IPS-15b (cell line): ENCODE measurements at regions not wholly inside any gene's neighbourhood (a gene's known extent, or its start where the extent isn't known, plus 50 kb on each side); places are given as distances from the start of the nearest gene placed in this dataset.

Experiments used
- H3K27me3 ChIP-seq: one replicate; pipeline ENCODE4 v1.6.1; 2013; ENCODE audit warnings: low read length; ENCODE audit not compliant: control insufficient read depth, insufficient read depth
- H3K36me3 ChIP-seq: one replicate; pipeline ENCODE4 v1.6.1; 2013; ENCODE audit warnings: low read length; ENCODE audit not compliant: control insufficient read depth, insufficient read depth
- H3K4me1 ChIP-seq: one replicate; pipeline ENCODE4 v1.6.1; 2013; ENCODE audit warnings: mild to moderate bottlenecking, low read length; ENCODE audit not compliant: control insufficient read depth, insufficient read depth
- H3K4me3 ChIP-seq: one replicate; pipeline ENCODE4 v1.5.1; 2013; ENCODE audit warnings: low read depth, low read length
- H3K9ac ChIP-seq: one replicate; pipeline ENCODE4 v1.6.1; 2013; ENCODE audit warnings: low read depth, mild to moderate bottlenecking, low read length
- H3K9me3 ChIP-seq: one replicate; pipeline ENCODE4 v1.6.1; 2013; ENCODE audit warnings: mild to moderate bottlenecking, low read length; ENCODE audit not compliant: control insufficient read depth, insufficient read depth

- H3K36me3 ChIP-seq: no peaks in the 10 kb centered on the region
Observed at GRCh38 chr1:96478228-96478627, 243.4 kb upstream of the PTBP2 start.

DNA sequence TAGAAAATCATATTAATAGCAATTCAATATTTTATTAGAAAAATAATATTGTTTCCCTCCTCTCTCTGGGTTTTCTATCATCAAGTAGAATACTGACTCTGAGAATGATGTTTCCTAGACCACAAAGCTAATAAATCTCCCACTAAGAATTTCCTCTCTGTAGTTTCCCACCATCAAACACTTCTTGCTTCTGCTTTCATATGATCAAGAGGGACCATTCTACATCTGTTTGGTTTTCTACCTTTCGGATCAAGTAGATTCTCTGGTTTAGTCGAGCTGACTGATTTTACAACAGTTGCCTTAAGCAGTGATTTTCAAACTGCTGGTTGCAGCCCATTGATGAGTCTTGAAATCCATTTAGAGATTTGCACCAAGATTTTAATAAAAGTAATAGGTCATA, 240.2 kb upstream of the PTBP2 start:
- H3K9ac ChIP-seq: no peak overlapping the region
- H3K4me3 ChIP-seq: no peak overlapping the region
- peaks cover 51% of the 10 kb centered on the region for H3K27me3 ChIP-seq
- no peaks in the 10 kb centered on the region for H3K9me3 ChIP-seq
- no peaks in the 10 kb centered on the region for H3K36me3 ChIP-seq
- H3K4me1 ChIP-seq: peaks cover 8% of the 10 kb centered on the region

More at GRCh38 chr1:96478228-96478627, 243.4 kb upstream of the PTBP2 start:
- H3K4me3 ChIP-seq: no peak overlapping the region
- peaks cover 81% of the 10 kb centered on the region for H3K27me3 ChIP-seq
- H3K4me1 ChIP-seq: peaks cover 24% of the 10 kb centered on the region
- H3K9me3 ChIP-seq: no peaks in the 10 kb centered on the region
- no peak overlapping the region for H3K9ac ChIP-seq

DNA sequence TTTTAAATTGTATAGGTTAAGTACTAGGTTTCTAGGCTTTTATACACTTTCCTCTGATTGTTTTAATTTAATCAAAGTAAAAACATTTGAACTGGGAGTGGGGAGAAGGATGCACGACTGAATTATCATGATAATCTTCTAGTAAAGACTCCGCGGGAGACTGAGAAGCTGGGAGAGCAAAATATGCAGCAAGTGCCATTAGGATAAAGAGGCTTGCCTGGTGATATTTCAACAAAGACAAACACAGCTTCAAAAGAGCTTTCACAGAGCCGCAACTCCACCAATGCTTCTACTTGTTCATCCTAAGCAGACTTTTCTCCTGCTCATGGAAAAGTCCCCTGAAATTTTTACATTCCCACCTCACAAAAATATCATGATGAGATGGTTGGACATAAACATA, 239.0 kb upstream of the PTBP2 start:
- Histone ChIP-seq H3K9ac (no peak overlapping the region), H3K36me3 (no peaks in the 10 kb centered on the region), H3K4me1 (peaks cover 8% of the 10 kb centered on the region), H3K4me3 (no peak overlapping the region), H3K27me3 (peaks cover 39% of the 10 kb centered on the region), H3K9me3 (no peaks in the 10 kb centered on the region)

DNA sequence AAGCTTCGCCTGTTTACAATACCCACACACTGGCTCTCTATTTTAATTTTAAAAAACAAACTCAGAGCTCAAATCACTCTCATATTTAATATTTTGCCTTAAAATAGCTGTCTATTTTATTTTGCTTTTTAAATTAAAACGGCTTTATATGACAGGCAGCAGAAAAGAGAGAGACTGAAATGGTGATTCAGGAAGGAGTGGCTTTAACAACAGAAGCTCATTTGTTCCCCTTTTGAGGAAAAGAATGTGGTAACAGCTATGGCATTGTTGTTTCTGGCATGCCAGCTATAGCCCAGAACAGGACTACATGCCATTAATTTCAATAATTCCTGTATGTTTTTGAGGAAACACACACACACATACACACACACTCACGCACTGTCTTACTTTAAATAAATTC, 234.2 kb upstream of the PTBP2 start:
- Histone ChIP-seq H3K36me3 (no peaks in the 10 kb centered on the region), H3K4me3 (no peak overlapping the region), H3K9me3 (no peaks in the 10 kb centered on the region), H3K4me1 (peaks cover 5% of the 10 kb centered on the region), H3K27me3 (peaks cover 1% of the 10 kb centered on the region), H3K9ac (no peak overlapping the region)

GRCh38 chr1:96487971-96488370, 233.6 kb upstream of the PTBP2 start:
- Histone ChIP-seq H3K4me3 (no peak overlapping the region), H3K36me3 (no peaks in the 10 kb centered on the region), H3K4me1 (peaks cover 2% of the 10 kb centered on the region), H3K9me3 (no peaks in the 10 kb centered on the region), H3K9ac (no peak overlapping the region), H3K27me3 (no peaks in the 10 kb centered on the region)

DNA sequence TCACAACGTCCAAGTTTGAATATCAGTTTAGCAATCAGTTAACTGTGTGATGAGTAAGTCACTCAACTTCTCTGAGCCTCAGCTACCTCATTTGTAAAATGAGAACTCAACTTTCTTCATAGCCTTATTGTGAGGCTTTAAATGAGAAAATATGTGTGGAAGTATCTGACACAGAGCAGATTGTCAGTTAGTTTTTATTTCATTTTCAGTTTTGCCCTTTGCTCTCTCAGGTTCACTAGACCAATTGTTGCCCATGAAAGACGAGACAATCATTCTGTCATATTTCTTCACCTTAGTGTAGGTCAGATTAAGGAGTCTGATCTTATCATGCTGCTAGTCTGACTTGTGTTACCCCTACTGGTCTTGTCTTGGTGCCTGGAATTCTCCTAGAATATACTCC, 232.8 kb upstream of the PTBP2 start:
- Histone ChIP-seq H3K4me3 (no peak overlapping the region), H3K9me3 (no peaks in the 10 kb centered on the region), H3K27me3 (no peaks in the 10 kb centered on the region), H3K4me1 (peaks cover 2% of the 10 kb centered on the region), H3K9ac (no peak overlapping the region), H3K36me3 (no peaks in the 10 kb centered on the region)

GRCh38 chr1:96492236-96492635, 229.3 kb upstream of the PTBP2 start:
- H3K4me1 ChIP-seq: peaks cover 2% of the 10 kb centered on the region
- H3K9ac ChIP-seq: no peak overlapping the region
- H3K27me3 ChIP-seq: no peaks in the 10 kb centered on the region
- H3K4me3 ChIP-seq: no peak overlapping the region
- no peaks in the 10 kb centered on the region for H3K36me3 ChIP-seq
- no peaks in the 10 kb centered on the region for H3K9me3 ChIP-seq

DNA sequence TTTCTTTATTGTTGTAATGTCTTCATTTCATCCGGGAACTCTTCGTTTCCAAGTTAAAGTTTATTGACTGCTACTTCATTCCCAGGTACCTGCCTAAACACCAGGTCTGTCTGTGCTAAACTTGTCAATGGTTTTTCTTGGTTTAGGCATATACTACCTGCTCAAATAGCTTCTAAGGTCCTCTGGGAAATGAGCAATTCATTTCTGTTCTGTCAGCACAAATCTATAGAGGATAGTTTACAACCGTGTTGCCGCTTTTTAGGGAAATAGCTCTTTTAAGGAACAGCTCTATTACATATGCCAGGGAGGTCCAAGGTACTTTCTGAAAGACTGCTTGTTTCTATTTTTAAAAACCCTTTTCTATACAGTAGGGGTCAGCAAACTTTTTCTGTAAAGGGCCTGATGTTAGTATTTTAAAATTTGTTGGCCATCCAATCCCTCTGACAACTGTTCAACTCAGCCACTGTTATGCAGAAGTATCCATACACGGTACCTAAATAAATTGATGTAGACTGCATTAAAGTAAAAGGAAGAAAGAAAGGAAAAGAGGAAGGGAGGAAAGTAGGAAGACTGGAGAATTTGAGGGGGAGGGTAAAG, 222.7 kb upstream of the PTBP2 start:
- no peak overlapping the region for H3K4me3 ChIP-seq

GRCh38 chr1:96508233-96508632, 213.4 kb upstream of the PTBP2 start:
- Histone ChIP-seq H3K4me1 (no peaks in the 10 kb centered on the region), H3K4me3 (no peak overlapping the region), H3K9me3 (no peaks in the 10 kb centered on the region), H3K9ac (no peak overlapping the region), H3K27me3 (no peaks in the 10 kb centered on the region), H3K36me3 (no peaks in the 10 kb centered on the region)

More for the DNA sequence above, 222.7 kb upstream of the PTBP2 start:
- peaks cover 4% of the 10 kb centered on the region for H3K4me1 ChIP-seq
- no peaks in the 10 kb centered on the region for H3K36me3 ChIP-seq
- no peaks in the 10 kb centered on the region for H3K9me3 ChIP-seq
- no peak overlapping the region for H3K9ac ChIP-seq
- no peaks in the 10 kb centered on the region for H3K27me3 ChIP-seq

GRCh38 chr1:96509339-96509738, 212.2 kb upstream of the PTBP2 start:
- no peaks in the 10 kb centered on the region for H3K9me3 ChIP-seq
- no peaks in the 10 kb centered on the region for H3K4me1 ChIP-seq
- H3K4me3 ChIP-seq: no peak overlapping the region
- no peaks in the 10 kb centered on the region for H3K27me3 ChIP-seq
- H3K36me3 ChIP-seq: no peaks in the 10 kb centered on the region
- H3K9ac ChIP-seq: no peak overlapping the region

DNA sequence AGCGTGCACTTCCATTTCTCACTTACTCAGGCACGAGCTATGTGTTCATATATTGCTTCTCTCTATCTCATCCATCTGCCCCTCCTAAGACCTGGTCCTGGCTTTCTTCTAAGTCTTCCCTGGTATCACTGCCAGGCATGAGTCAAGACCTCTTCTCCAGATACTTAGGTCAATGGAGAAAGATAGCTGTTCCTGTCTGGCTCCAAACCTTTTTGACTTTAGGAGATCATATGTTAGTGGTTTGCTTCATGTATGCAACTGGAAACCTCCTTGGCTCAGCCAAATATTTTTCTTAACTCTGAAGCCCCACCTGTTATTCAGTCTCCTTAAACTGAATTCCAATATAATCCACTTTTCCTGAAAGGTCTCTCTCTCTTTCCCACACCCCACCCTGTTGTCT, 211.6 kb upstream of the PTBP2 start:
- H3K4me3 ChIP-seq: no peak overlapping the region
- no peaks in the 10 kb centered on the region for H3K9me3 ChIP-seq
- H3K27me3 ChIP-seq: no peaks in the 10 kb centered on the region
- H3K4me1 ChIP-seq: no peaks in the 10 kb centered on the region
- no peaks in the 10 kb centered on the region for H3K36me3 ChIP-seq
- no peak overlapping the region for H3K9ac ChIP-seq

DNA sequence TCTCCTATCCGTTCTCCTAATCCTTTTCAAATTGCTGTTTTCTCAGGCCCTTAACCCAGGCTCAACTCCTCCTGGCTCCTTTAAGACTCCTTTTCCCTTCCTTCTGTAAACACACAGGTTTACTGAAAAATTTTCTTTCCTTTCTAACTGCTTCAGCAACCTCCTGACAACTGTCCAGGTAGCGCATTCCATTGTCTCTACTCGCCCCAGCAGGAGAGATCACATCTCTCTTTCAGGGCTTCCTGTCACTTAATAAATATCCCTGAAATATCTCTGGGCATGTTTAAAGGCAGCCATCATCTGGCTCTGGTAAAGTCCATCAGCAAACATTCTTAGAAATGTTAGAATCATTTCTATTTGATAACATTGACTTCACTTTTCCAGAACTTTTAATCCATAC, 211.2 kb upstream of the PTBP2 start:
- Histone ChIP-seq H3K27me3 (no peaks in the 10 kb centered on the region), H3K4me1 (no peaks in the 10 kb centered on the region), H3K9ac (no peak overlapping the region)

More for the DNA sequence above, 211.2 kb upstream of the PTBP2 start:
- Histone ChIP-seq H3K36me3 (no peaks in the 10 kb centered on the region), H3K4me3 (no peak overlapping the region), H3K9me3 (no peaks in the 10 kb centered on the region)
